ENCODE measurements at regions not wholly inside any gene's neighbourhood (a gene's known extent, or its start where the extent isn't known, plus 50 kb on each side); places are given as distances from the start of the nearest gene placed in this dataset.
"Not testable (repeated sequence)": the region's sequence is repeated elsewhere in the genome, so short reads cannot be mapped to it uniquely, and the experiment has no call there.

DNA sequence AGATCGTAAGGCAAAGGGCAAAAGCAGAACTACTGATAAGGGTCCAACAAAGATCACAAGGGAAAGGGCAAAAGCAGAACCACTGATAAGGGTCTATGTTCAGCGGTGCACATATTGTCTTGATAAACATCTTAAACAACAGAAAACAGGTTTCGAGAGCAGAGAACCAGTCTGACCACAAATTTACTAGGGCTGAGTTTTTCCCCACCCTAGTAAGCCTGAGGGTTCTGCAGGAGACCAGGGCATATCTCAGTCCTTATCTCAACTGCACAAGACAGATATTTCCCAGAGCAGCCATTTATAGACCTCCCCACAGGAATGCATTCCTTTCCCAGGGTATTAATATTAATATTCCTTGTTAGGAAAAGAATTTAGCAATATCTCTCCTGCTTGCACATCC is 101.4 kb upstream of the THBS2 start:
- H3K27ac ChIP-seq (ENCODE audit: low read depth, low read length); H3K27ac Mint-ChIP-seq; DNase-seq; H3K27me3 ChIP-seq (ENCODE audit: insufficient read depth, low read length, poor library complexity, severe bottlenecking); H3K4me1 Mint-ChIP-seq; H3K9me3 ChIP-seq (ENCODE audit: low read length); POLR2A ChIA-PET; H3K36me3 ChIP-seq (ENCODE audit: insufficient read depth, low read length); H3K4me3 ChIP-seq (ENCODE audit: low read length); H3K4me1 ChIP-seq (ENCODE audit: insufficient read depth, low read length); H3K4me3 Mint-ChIP-seq; CTCF ChIA-PET; H3K36me3 Mint-ChIP-seq: not testable (repeated sequence)
- peaks cover 21 to 45% of the 10 kb centered on the region in 2 donors for H3K27me3 Mint-ChIP-seq
- peaks cover 0 to 18% (median 11%) of the 10 kb centered on the region in 5 donors for H3K9me3 Mint-ChIP-seq

DNA sequence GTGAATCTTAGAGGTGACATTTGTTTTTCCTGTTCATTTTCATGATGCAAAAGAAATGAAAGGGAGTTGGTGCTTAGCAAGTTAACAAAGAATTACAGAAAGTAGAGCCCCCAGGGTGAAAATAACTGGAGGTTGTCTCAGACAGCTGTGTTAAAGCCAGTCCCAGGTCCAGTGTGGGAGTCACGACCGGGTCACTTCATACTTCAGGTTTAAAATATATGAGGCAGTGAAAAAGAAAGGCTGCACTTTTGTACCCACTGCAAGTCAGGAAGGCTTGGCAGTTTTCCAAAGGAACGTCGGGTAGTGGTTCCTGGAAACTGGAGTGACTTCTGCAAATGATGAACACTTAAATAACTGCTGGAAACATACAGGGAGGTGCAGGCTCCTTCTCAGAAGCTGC is 91.5 kb upstream of the THBS2 start:
- Histone ChIP-seq H3K36me3 (ENCODE audit: insufficient read depth, low read length) (no peaks in the 10 kb centered on the region), H3K27me3 (ENCODE audit: insufficient read depth, low read length, poor library complexity, severe bottlenecking) (no peaks in the 10 kb centered on the region), H3K27ac (ENCODE audit: low read depth, low read length) (no peak overlapping the region), H3K9me3 (ENCODE audit: low read length) (no peaks in the 10 kb centered on the region), H3K4me1 (ENCODE audit: insufficient read depth, low read length) (no peaks in the 10 kb centered on the region), H3K4me3 (ENCODE audit: low read length) (no peak overlapping the region)
- Mint-ChIP-seq H3K9me3 (peaks cover 0 to 5% (median 0%) of the 10 kb centered on the region in 5 donors), H3K36me3 (no peaks in the 10 kb centered on the region), H3K27ac (no peak overlapping the region), H3K27me3 (peaks cover 6 to 18% of the 10 kb centered on the region in 2 donors), H3K4me1 (no peaks in the 10 kb centered on the region), H3K4me3 (no peak overlapping the region)
- DNase-seq = no peak
- CTCF ChIA-PET = no interaction called here
- POLR2A ChIA-PET = no interaction called here

GRCh38 chr6:169344750-169345065 is 91.1 kb upstream of the THBS2 start:
- ChIA-PET POLR2A (no interaction called here), CTCF (no interaction called here)
- no peaks in the 10 kb centered on the region for H3K9me3 ChIP-seq (ENCODE audit: low read length)
- DNase-seq = no peak
- H3K36me3 ChIP-seq (ENCODE audit: insufficient read depth, low read length) = no peaks in the 10 kb centered on the region
- no peak overlapping the region for H3K4me3 ChIP-seq (ENCODE audit: low read length)
- H3K27me3 ChIP-seq (ENCODE audit: insufficient read depth, low read length, poor library complexity, severe bottlenecking) = no peaks in the 10 kb centered on the region
- peaks cover 6 to 17% of the 10 kb centered on the region in 2 donors for H3K27me3 Mint-ChIP-seq
- no peaks in the 10 kb centered on the region for H3K4me1 Mint-ChIP-seq
- peaks cover 0 to 4% (median 0%) of the 10 kb centered on the region in 5 donors for H3K9me3 Mint-ChIP-seq
- no peak overlapping the region for H3K4me3 Mint-ChIP-seq
- no peak overlapping the region for H3K27ac ChIP-seq (ENCODE audit: low read depth, low read length)
- no peak overlapping the region for H3K27ac Mint-ChIP-seq
- no peaks in the 10 kb centered on the region for H3K4me1 ChIP-seq (ENCODE audit: insufficient read depth, low read length)
- no peaks in the 10 kb centered on the region for H3K36me3 Mint-ChIP-seq

- CTCF ChIA-PET = no interaction called here
- Mint-ChIP-seq H3K4me3 (no peak overlapping the region), H3K27ac (no peak overlapping the region), H3K36me3 (no peaks in the 10 kb centered on the region), H3K4me1 (no peaks in the 10 kb centered on the region), H3K9me3 (no peaks in the 10 kb centered on the region), H3K27me3 (peaks cover 6 to 13% of the 10 kb centered on the region in 2 donors)
- Histone ChIP-seq H3K4me1 (ENCODE audit: insufficient read depth, low read length) (no peaks in the 10 kb centered on the region), H3K27me3 (ENCODE audit: insufficient read depth, low read length, poor library complexity, severe bottlenecking) (no peaks in the 10 kb centered on the region), H3K9me3 (ENCODE audit: low read length) (no peaks in the 10 kb centered on the region), H3K36me3 (ENCODE audit: insufficient read depth, low read length) (no peaks in the 10 kb centered on the region), H3K27ac (ENCODE audit: low read depth, low read length) (no peak overlapping the region), H3K4me3 (ENCODE audit: low read length) (no peak overlapping the region)
- DNase-seq = no peak
- POLR2A ChIA-PET = no interaction called here
Measured at GRCh38 chr6:169343886-169344749, 90.5 kb upstream of the THBS2 start.

GRCh38 chr6:169342710-169343109 is 89.1 kb upstream of the THBS2 start:
- no peaks in the 10 kb centered on the region for H3K4me1 Mint-ChIP-seq
- no peak overlapping the region for H3K27ac Mint-ChIP-seq
- no peaks in the 10 kb centered on the region for H3K36me3 ChIP-seq (ENCODE audit: insufficient read depth, low read length)
- H3K36me3 Mint-ChIP-seq = no peaks in the 10 kb centered on the region
- H3K9me3 Mint-ChIP-seq = no peaks in the 10 kb centered on the region
- H3K4me3 ChIP-seq (ENCODE audit: low read length) = no peak overlapping the region
- no peak for DNase-seq
- ChIA-PET CTCF (no interaction called here), POLR2A (no interaction called here)
- H3K27me3 ChIP-seq (ENCODE audit: insufficient read depth, low read length, poor library complexity, severe bottlenecking) = no peaks in the 10 kb centered on the region
- no peak overlapping the region for H3K4me3 Mint-ChIP-seq
- H3K27me3 Mint-ChIP-seq = peaks cover 6 to 13% of the 10 kb centered on the region in 2 donors
- H3K27ac ChIP-seq (ENCODE audit: low read depth, low read length) = no peak overlapping the region
- no peaks in the 10 kb centered on the region for H3K9me3 ChIP-seq (ENCODE audit: low read length)
- H3K4me1 ChIP-seq (ENCODE audit: insufficient read depth, low read length) = no peaks in the 10 kb centered on the region

GRCh38 chr6:169341706-169342105 is 88.1 kb upstream of the THBS2 start:
- Histone ChIP-seq H3K27me3 (ENCODE audit: insufficient read depth, low read length, poor library complexity, severe bottlenecking) (no peaks in the 10 kb centered on the region), H3K27ac (ENCODE audit: low read depth, low read length) (no peak overlapping the region), H3K9me3 (ENCODE audit: low read length) (no peaks in the 10 kb centered on the region), H3K4me3 (ENCODE audit: low read length) (no peak overlapping the region), H3K4me1 (ENCODE audit: insufficient read depth, low read length) (no peaks in the 10 kb centered on the region), H3K36me3 (ENCODE audit: insufficient read depth, low read length) (no peaks in the 10 kb centered on the region)
- ChIA-PET POLR2A (no interaction called here), CTCF (no interaction called here)
- DNase-seq = no peak
- H3K4me3 Mint-ChIP-seq = no peak overlapping the region
- no peaks in the 10 kb centered on the region for H3K9me3 Mint-ChIP-seq
- no peaks in the 10 kb centered on the region for H3K36me3 Mint-ChIP-seq
- no peak overlapping the region for H3K27ac Mint-ChIP-seq
- H3K4me1 Mint-ChIP-seq = no peaks in the 10 kb centered on the region
- H3K27me3 Mint-ChIP-seq = peaks cover 6 to 13% of the 10 kb centered on the region in 2 donors

DNA sequence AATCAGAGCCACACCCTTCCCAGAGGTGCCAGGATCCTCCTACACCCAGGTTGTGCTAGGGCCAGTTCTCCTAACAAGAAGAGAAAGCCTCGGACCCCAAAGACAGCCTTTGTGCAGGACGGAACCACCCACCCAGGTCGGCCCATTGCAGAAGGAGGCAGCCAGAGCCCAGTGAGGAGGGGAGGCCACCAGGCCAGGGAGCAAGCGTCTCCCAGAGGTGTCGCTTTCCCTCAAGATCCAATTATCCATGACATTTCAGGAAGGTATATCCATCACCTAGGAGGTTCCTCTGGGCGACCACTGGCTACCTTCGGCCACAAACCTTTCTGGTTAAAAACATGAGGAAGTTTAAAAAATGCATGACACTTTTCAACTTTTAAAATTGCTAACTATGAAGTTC is 87.4 kb upstream of the THBS2 start:
- Histone ChIP-seq H3K4me3 (ENCODE audit: low read length) (no peak overlapping the region), H3K36me3 (ENCODE audit: insufficient read depth, low read length) (no peaks in the 10 kb centered on the region), H3K27ac (ENCODE audit: low read depth, low read length) (no peak overlapping the region), H3K27me3 (ENCODE audit: insufficient read depth, low read length, poor library complexity, severe bottlenecking) (no peaks in the 10 kb centered on the region), H3K9me3 (ENCODE audit: low read length) (no peaks in the 10 kb centered on the region), H3K4me1 (ENCODE audit: insufficient read depth, low read length) (no peaks in the 10 kb centered on the region)
- peaks cover 6 to 13% of the 10 kb centered on the region in 2 donors for H3K27me3 Mint-ChIP-seq
- no peak overlapping the region for H3K4me3 Mint-ChIP-seq
- H3K9me3 Mint-ChIP-seq = no peaks in the 10 kb centered on the region
- no peaks in the 10 kb centered on the region for H3K4me1 Mint-ChIP-seq
- H3K36me3 Mint-ChIP-seq = no peaks in the 10 kb centered on the region
- CTCF ChIA-PET = no interaction called here
- DNase-seq = no peak
- H3K27ac Mint-ChIP-seq = no peak overlapping the region
- POLR2A ChIA-PET = no interaction called here

DNA sequence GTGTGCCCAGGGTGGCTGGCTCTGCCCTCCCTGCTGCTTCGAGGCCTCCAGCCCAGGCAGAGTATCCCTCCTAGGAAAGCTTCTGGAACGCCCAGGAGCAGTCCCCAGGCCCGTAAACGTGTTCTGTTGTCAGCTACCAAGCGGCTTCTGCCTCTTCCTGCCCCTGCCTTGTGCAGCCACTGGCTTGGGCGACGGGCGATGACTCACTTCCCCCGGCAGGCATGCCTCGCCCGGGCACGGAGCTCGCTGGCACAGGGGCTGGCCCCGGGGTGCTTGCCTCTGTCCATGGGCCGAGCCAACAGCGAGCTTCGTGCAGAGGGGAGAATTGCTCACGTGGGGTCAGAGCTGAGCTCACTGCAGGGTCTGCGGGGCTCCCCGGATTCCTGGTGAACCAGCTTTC is 86.7 kb upstream of the THBS2 start:
- H3K27me3 Mint-ChIP-seq = peaks cover 6 to 11% of the 10 kb centered on the region in 2 donors
- ChIA-PET CTCF (no interaction called here), POLR2A (no interaction called here)
- no peak overlapping the region for H3K27ac Mint-ChIP-seq
- no peak overlapping the region for H3K4me3 Mint-ChIP-seq
- no peak overlapping the region for H3K4me3 ChIP-seq (ENCODE audit: low read length)
- no peaks in the 10 kb centered on the region for H3K9me3 ChIP-seq (ENCODE audit: low read length)
- no peaks in the 10 kb centered on the region for H3K36me3 Mint-ChIP-seq
- no peak overlapping the region for H3K27ac ChIP-seq (ENCODE audit: low read depth, low read length)
- no peak for DNase-seq
- H3K9me3 Mint-ChIP-seq = no peaks in the 10 kb centered on the region
- no peaks in the 10 kb centered on the region for H3K4me1 Mint-ChIP-seq
- no peaks in the 10 kb centered on the region for H3K4me1 ChIP-seq (ENCODE audit: insufficient read depth, low read length)
- no peaks in the 10 kb centered on the region for H3K36me3 ChIP-seq (ENCODE audit: insufficient read depth, low read length)
- no peaks in the 10 kb centered on the region for H3K27me3 ChIP-seq (ENCODE audit: insufficient read depth, low read length, poor library complexity, severe bottlenecking)

Measured in CD8-positive, alpha-beta memory T cell (primary cell).